Endothelial cell (in vitro differentiated cells): ENCODE measurements at regions not wholly inside any gene's neighbourhood (a gene's known extent, or its start where the extent isn't known, plus 50 kb on each side); places are given as distances from the start of the nearest gene placed in this dataset.
A peak's percentile ranks its signal among the peaks of the same experiment; 100 is the strongest.
"Not testable (repeated sequence)": the region's sequence is repeated elsewhere in the genome, so short reads cannot be mapped to it uniquely, and the experiment has no call there.

Experiments
- DNase-seq: peaks from one replicate; pipeline ENCODE4 v3.0.0; 2021; ENCODE audit warnings: low spot score
- H3K27ac Mint-ChIP-seq: one replicate; pipeline ENCODE4 v1.8.0; 2021; ENCODE audit warnings: mixed read lengths, inconsistent platforms; ENCODE audit not compliant: unreplicated experiment
- H3K27me3 Mint-ChIP-seq: one replicate; pipeline ENCODE4 v1.8.0; 2021; ENCODE audit warnings: mild to moderate bottlenecking, moderate library complexity, mixed read lengths, inconsistent platforms; ENCODE audit not compliant: unreplicated experiment
- H3K36me3 Mint-ChIP-seq: one replicate; pipeline ENCODE4 v1.8.0; 2021; ENCODE audit warnings: mild to moderate bottlenecking, low read depth, mixed read lengths, inconsistent platforms; ENCODE audit not compliant: unreplicated experiment
- H3K4me1 Mint-ChIP-seq: one replicate; pipeline ENCODE4 v1.8.0; 2021; ENCODE audit warnings: mild to moderate bottlenecking, mixed read lengths, inconsistent platforms; ENCODE audit not compliant: unreplicated experiment
- H3K4me3 Mint-ChIP-seq: one replicate; pipeline ENCODE4 v1.8.0; 2021; ENCODE audit warnings: mild to moderate bottlenecking, mixed read lengths, inconsistent platforms; ENCODE audit not compliant: unreplicated experiment
- H3K9me3 Mint-ChIP-seq: one replicate; pipeline ENCODE4 v1.8.0; 2021; ENCODE audit warnings: mixed read lengths, inconsistent platforms; ENCODE audit not compliant: unreplicated experiment
- CTCF ChIP-seq: fragments of 200-600 bp; sonication (generic); IDR thresholded peaks from one replicate; pipeline ENCODE4 v1.5.0; 2021; ENCODE audit warnings: antibody characterized with exemption; ENCODE audit not compliant: unreplicated experiment

GRCh38 chr7:149664666-149665065, 108.7 kb downstream of the ZNF467 start:
- no peaks in the 10 kb centered on the region for H3K27me3 Mint-ChIP-seq

GRCh38 chr7:149664176-149664575, 109.2 kb downstream of the ZNF467 start:
- DNase-seq, result no peak

More at GRCh38 chr7:149664666-149665065, 108.7 kb downstream of the ZNF467 start:
- DNase-seq, result no peak
- no peak for TF ChIP-seq CTCF
- Mint-ChIP-seq H3K36me3 (no peaks in the 10 kb centered on the region), H3K9me3 (no peaks in the 10 kb centered on the region), H3K27ac (no peak overlapping the region), H3K4me3 (no peak overlapping the region), H3K4me1 (peaks cover 3% of the 10 kb centered on the region)

GRCh38 chr7:149662591-149663095, 110.7 kb downstream of the ZNF467 start:
- H3K27ac Mint-ChIP-seq, result no peak overlapping the region
- peak; percentile 85 for DNase-seq
- H3K4me1 Mint-ChIP-seq, result peaks cover 3% of the 10 kb centered on the region
- no peaks in the 10 kb centered on the region for H3K9me3 Mint-ChIP-seq
- peak; percentile 60 for TF ChIP-seq CTCF
- no peaks in the 10 kb centered on the region for H3K36me3 Mint-ChIP-seq
- no peak overlapping the region for H3K4me3 Mint-ChIP-seq
- H3K27me3 Mint-ChIP-seq, result no peaks in the 10 kb centered on the region

More at GRCh38 chr7:149664176-149664575, 109.2 kb downstream of the ZNF467 start:
- H3K4me3 Mint-ChIP-seq, result no peak overlapping the region
- H3K27ac Mint-ChIP-seq, result no peak overlapping the region
- no peak for TF ChIP-seq CTCF
- no peaks in the 10 kb centered on the region for H3K9me3 Mint-ChIP-seq
- no peaks in the 10 kb centered on the region for H3K27me3 Mint-ChIP-seq
- H3K4me1 Mint-ChIP-seq, result peaks cover 3% of the 10 kb centered on the region
- no peaks in the 10 kb centered on the region for H3K36me3 Mint-ChIP-seq

GRCh38 chr7:149655784-149656183, 117.6 kb downstream of the ZNF467 start:
- H3K4me1 Mint-ChIP-seq, result peaks cover 6% of the 10 kb centered on the region
- no peak overlapping the region for H3K27ac Mint-ChIP-seq
- H3K36me3 Mint-ChIP-seq, result peaks cover 9% of the 10 kb centered on the region
- H3K4me3 Mint-ChIP-seq, result no peak overlapping the region
- peaks cover 14% of the 10 kb centered on the region for H3K9me3 Mint-ChIP-seq
- no peak for TF ChIP-seq CTCF
- peaks cover 5% of the 10 kb centered on the region for H3K27me3 Mint-ChIP-seq
- no peak for DNase-seq

- no peak for TF ChIP-seq CTCF
- Mint-ChIP-seq H3K36me3 (peaks cover 11% of the 10 kb centered on the region), H3K27me3 (peaks cover 5% of the 10 kb centered on the region), H3K27ac (no peak overlapping the region), H3K4me1 (peaks cover 18% of the 10 kb centered on the region), H3K9me3 (peaks cover 14% of the 10 kb centered on the region), H3K4me3 (no peak overlapping the region)
- DNase-seq, result no peak
Measured at GRCh38 chr7:149654588-149654987, 118.8 kb downstream of the ZNF467 start.

GRCh38 chr7:149650190-149650589, 123.2 kb downstream of the ZNF467 start:
- not testable (repeated sequence) for DNase-seq, H3K4me3 Mint-ChIP-seq
- Mint-ChIP-seq H3K9me3 (peaks cover 14% of the 10 kb centered on the region), H3K36me3 (peaks cover 14% of the 10 kb centered on the region), H3K27ac (peak overlapping the region; percentile 90), H3K27me3 (peaks cover 11% of the 10 kb centered on the region), H3K4me1 (peaks cover 41% of the 10 kb centered on the region)
